ENCODE measurements at regions not wholly inside any gene's neighbourhood (a gene's known extent, or its start where the extent isn't known, plus 50 kb on each side); places are given as distances from the start of the nearest gene placed in this dataset.

- intact Hi-C loops (cut with DNase I): no loop called here
- H3K27me3 ChIP-seq: no peaks in the 10 kb centered on the region
- no peaks in the 10 kb centered on the region for H3K36me3 ChIP-seq (replicated peaks in 1 of 2; ENCODE audit: insufficient read depth in 1 of 2, low read depth in 2 of 2)
- ATAC-seq: no peak
- DNase-seq: no peak
- 76 to 86% methylated on average over 8 of the region's 8 CpGs for WGBS, 2 donors
- H3K4me3 ChIP-seq: no peak overlapping the region
- H3K27ac ChIP-seq: no peak overlapping the region
- H3K9me3 ChIP-seq: no peaks in the 10 kb centered on the region
- peaks cover 24% of the 10 kb centered on the region for H3K4me1 ChIP-seq
- TF ChIP-seq POLR2A (IDR thresholded peaks at IDR 0.05) (no peak), CTCF (IDR thresholded peaks at IDR 0.05) (no peak)
Observed at GRCh38 chr1:184827600-184828368, 73.1 kb upstream of the EDEM3 start.

- H3K4me3 ChIP-seq: no peak overlapping the region
- peaks cover 24% of the 10 kb centered on the region for H3K4me1 ChIP-seq
- TF ChIP-seq CTCF (IDR thresholded peaks at IDR 0.05) (no peak), POLR2A (IDR thresholded peaks at IDR 0.05) (no peak)
- peak overlapping the region in 2 of 4 donors; percentile 10 to 71 for H3K27ac ChIP-seq
- no peaks in the 10 kb centered on the region for H3K27me3 ChIP-seq
- no peak for DNase-seq
- intact Hi-C loops (cut with DNase I): no loop called here
- H3K9me3 ChIP-seq: no peaks in the 10 kb centered on the region
- peaks cover 0 to 3% of the 10 kb centered on the region in 2 donors for H3K36me3 ChIP-seq (replicated peaks in 1 of 2; ENCODE audit: insufficient read depth in 1 of 2, low read depth in 2 of 2)
- no peak for ATAC-seq
- WGBS, 2 donors: 71 to 72% methylated on average over 5 of the region's 5 CpGs
Observed at GRCh38 chr1:184826001-184826400, 71.3 kb upstream of the EDEM3 start.

GRCh38 chr1:184825571-184825970, 70.9 kb upstream of the EDEM3 start:
- TF ChIP-seq CTCF (IDR thresholded peaks at IDR 0.05) (no peak), POLR2A (IDR thresholded peaks at IDR 0.05) (no peak)
- no peak for ATAC-seq
- H3K4me1 ChIP-seq: peaks cover 24% of the 10 kb centered on the region
- H3K27ac ChIP-seq: peak overlapping the region in 2 of 4 donors; percentile 10 to 71
- DNase-seq: peak in 1 of 4 donors; percentile 29
- intact Hi-C loops (cut with DNase I): no loop called here
- WGBS, 2 donors: 26 to 42% methylated on average over 1 of the region's 1 CpG
- H3K27me3 ChIP-seq: no peaks in the 10 kb centered on the region
- no peaks in the 10 kb centered on the region for H3K9me3 ChIP-seq
- no peak overlapping the region for H3K4me3 ChIP-seq
- peaks cover 0 to 5% of the 10 kb centered on the region in 2 donors for H3K36me3 ChIP-seq (replicated peaks in 1 of 2; ENCODE audit: insufficient read depth in 1 of 2, low read depth in 2 of 2)

GRCh38 chr1:184824691-184825323, 70.1 kb upstream of the EDEM3 start:
- WGBS, 2 donors: 29 to 36% methylated on average over 3 of the region's 3 CpGs
- H3K9me3 ChIP-seq: no peaks in the 10 kb centered on the region
- DNase-seq (peak in 1 of 4 donors; percentile 32), ATAC-seq (peak; percentile 60)
- H3K4me3 ChIP-seq: no peak overlapping the region
- H3K4me1 ChIP-seq: peaks cover 24% of the 10 kb centered on the region
- H3K27me3 ChIP-seq: no peaks in the 10 kb centered on the region
- H3K36me3 ChIP-seq (replicated peaks in 1 of 2; ENCODE audit: insufficient read depth in 1 of 2, low read depth in 2 of 2): peaks cover 0 to 10% of the 10 kb centered on the region in 2 donors
- TF ChIP-seq CTCF (IDR thresholded peaks at IDR 0.05) (peak in 1 of 7 experiments; percentile 2), POLR2A (IDR thresholded peaks at IDR 0.05) (no peak)
- peak overlapping the region in 2 of 4 donors; percentile 26 to 71 for H3K27ac ChIP-seq
- intact Hi-C loops (cut with DNase I): no loop called here
